SHP77 treated with DMSO at 0.1 percent for 48 hours (cell line): ENCODE measurements at regions not wholly inside any gene's neighbourhood (a gene's known extent, or its start where the extent isn't known, plus 50 kb on each side); places are given as distances from the start of the nearest gene placed in this dataset.
"Not testable (repeated sequence)": the region's sequence is repeated elsewhere in the genome, so short reads cannot be mapped to it uniquely, and the experiment has no call there.

Experiments
- DNase-seq: peaks from one replicate; lab custom pipeline; 2025; lab: John Stamatoyannopoulos, UW

GRCh38 chr2:20499387-20499786 lies 52.5 kb downstream of the RHOB start:
- DNase-seq, result no peak

- no peak for DNase-seq
These were observed 55.1 kb downstream of the RHOB start for GRCh38 chr2:20501974-20502373.

GRCh38 chr2:20502496-20502895 lies 55.6 kb downstream of the RHOB start:
- not testable (repeated sequence) for DNase-seq

- DNase-seq, result no peak
These were observed 57.3 kb downstream of the RHOB start for GRCh38 chr2:20504174-20504573.

- no peak for DNase-seq
These were observed 59.4 kb downstream of the RHOB start for GRCh38 chr2:20506201-20506685.

- DNase-seq, result no peak
These were observed 60.4 kb downstream of the RHOB start for GRCh38 chr2:20507166-20507692.

- DNase-seq, result no peak
These were observed 60.8 kb downstream of the RHOB start for GRCh38 chr2:20507711-20508110.

GRCh38 chr2:20509301-20509769 lies 62.5 kb downstream of the RHOB start:
- no peak for DNase-seq

- DNase-seq, result peak; percentile 51
These were observed 63.1 kb downstream of the RHOB start for GRCh38 chr2:20509770-20510490.

- no peak for DNase-seq
These were observed 64.3 kb downstream of the RHOB start for GRCh38 chr2:20511130-20511529.

GRCh38 chr2:20512061-20512605 lies 65.3 kb downstream of the RHOB start:
- DNase-seq, result no peak

GRCh38 chr2:20513946-20514345 lies 67.1 kb downstream of the RHOB start:
- DNase-seq, result no peak

- DNase-seq, result no peak
These were observed 67.9 kb downstream of the RHOB start for GRCh38 chr2:20514596-20515269.

- DNase-seq, result no peak
These were observed 68.7 kb downstream of the RHOB start for GRCh38 chr2:20515290-20516220.

- no peak for DNase-seq
These were observed 69.4 kb downstream of the RHOB start for GRCh38 chr2:20516291-20516645.

GRCh38 chr2:20516646-20517341 lies 69.9 kb downstream of the RHOB start:
- DNase-seq, result no peak

- no peak for DNase-seq
These were observed 72.4 kb downstream of the RHOB start for GRCh38 chr2:20519309-20519708.

GRCh38 chr2:20520128-20520527 lies 73.3 kb downstream of the RHOB start:
- no peak for DNase-seq

- no peak for DNase-seq
These were observed 74.3 kb downstream of the RHOB start for GRCh38 chr2:20521193-20521592.

GRCh38 chr2:20521682-20522189 lies 74.9 kb downstream of the RHOB start:
- no peak for DNase-seq
